ENCODE measurements at regions not wholly inside any gene's neighbourhood (a gene's known extent, or its start where the extent isn't known, plus 50 kb on each side); places are given as distances from the start of the nearest gene placed in this dataset.
"Not testable (repeated sequence)": the region's sequence is repeated elsewhere in the genome, so short reads cannot be mapped to it uniquely, and the experiment has no call there.

DNA sequence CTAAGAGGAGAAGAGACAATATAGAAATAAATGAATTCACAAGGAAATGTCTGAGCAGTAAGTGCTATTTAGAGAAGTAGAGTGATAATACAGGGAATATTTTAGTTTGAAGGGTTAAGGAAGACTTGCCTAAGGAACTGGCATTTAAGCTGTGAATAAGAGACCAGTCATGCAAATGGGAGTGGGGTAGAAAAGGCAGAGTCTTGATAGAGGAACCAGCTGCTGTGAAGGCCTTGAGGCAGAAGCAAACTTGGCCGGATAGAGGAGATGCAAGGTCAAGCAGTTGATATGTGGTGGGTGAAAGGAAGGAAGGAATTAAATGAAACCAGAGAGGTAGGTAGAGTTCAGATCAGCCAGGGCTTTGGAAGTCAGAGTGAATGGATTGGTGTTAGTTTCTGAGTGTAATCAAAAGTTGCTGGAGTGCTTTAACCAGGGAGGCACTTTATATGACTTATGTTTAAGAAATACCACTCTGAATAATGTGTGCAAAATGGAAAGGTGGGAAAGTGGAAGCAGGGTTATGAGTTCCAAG lies 198.4 kb upstream of the SESN3 start:
- no peak for DNase-seq

DNA sequence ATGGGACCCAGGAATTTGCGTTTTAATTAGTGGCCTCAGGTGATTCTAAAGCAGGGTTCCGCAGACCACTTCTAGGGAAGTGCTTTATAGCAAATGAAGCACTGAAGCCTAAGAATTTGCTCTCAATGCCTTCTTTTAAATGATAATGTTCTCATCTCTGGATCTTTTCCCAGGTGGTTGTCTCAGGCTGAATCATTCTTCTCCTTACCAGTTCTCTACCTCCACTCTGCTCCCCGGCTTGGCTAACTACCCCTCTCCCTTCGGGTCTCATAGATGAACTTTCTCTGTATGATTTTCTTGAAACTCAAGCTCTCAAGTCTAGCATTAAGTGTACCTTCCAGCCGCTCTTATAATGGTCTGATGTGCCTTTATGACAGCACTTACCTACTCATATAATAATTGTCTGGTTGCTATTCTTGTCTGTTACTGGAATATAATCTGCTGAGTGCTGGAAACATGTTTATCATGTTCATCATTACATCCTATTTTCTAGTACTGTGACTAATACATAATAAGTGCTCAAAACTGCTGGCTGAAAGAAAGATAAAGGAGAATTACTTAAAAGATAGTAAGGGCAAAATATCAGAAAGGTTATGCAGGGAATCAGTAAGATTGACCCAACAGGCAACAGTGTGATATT lies 195.9 kb upstream of the SESN3 start:
- no peak for DNase-seq

DNA sequence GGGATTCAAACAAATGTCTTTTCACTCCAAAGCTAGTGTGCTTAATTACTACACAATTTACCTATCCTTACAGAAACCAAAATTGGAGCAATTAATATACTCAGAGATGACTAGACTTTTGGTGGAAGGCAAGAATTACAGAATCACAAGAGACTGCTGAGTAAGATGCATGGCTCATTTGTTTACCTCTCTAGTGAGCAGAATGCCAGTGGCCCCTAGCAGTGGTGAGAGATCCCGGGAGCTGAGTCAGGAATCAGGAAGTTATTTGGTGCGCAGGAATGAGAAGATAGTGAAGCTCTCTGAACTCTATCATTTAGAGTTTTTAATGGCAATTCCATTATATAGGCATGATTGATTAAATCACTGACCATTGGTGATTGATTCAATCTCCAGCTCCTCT lies 188.9 kb upstream of the SESN3 start:
- DNase-seq = no peak

DNA sequence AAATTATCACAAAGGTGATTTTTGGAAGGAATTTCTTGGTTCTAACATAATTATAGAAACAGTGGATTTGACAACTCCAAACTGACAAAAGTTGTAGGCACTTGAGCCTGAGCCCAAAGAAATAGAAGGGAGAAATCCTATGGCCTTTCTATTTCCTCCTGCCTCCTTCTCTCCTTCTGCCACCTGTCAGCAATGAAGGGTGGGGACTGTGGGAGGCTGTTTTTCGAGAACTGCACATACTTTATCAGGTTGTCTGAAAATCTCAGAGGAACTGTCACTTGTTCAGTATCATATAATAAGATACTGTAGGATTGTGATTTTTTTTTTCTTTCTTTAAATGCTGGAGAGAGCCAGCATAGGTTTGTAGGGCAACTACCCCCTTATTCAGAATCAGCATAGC lies 187.9 kb upstream of the SESN3 start:
- DNase-seq = no peak

DNA sequence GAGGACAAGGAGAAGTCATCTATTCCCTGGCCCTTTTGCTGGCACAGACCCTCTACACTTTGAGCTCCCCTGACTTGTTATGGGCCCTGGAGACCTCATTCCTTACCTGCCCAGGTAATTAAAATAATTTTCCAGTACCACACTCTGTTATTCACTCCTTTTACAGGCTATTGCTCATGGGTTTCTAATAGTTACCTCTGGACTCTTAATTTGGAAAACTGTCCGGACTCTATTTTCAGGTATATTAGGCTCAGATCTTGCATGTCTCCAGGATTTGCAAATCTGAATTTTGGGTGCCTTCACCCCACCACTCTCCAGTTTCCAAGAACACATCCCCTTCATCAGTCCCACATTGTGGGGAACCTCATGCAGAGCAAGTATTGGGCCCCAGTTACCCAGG lies 186.8 kb upstream of the SESN3 start:
- no peak for DNase-seq

DNA sequence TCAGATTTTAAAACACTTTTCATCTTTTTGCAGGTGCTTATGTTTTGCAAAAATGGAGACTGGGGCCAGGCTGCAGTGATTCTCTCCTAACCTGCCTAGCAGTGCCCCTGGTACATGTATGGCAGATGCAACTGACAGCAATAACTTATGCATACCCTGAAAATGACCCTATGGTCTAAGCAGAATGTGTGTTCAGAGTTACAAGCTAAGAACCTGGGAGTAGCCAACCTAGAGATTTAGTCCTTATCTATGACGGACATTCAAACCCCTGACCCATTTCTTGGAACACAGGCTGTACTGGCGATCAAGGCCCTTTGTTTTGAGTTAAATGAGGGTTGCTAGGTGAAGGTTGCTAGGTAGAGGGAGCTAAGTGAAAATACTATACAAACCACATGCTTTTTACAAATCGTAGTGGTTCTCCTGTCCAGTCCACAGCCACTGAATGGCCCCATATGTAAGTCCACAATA lies 184.9 kb upstream of the SESN3 start:
- DNase-seq = no peak

DNA sequence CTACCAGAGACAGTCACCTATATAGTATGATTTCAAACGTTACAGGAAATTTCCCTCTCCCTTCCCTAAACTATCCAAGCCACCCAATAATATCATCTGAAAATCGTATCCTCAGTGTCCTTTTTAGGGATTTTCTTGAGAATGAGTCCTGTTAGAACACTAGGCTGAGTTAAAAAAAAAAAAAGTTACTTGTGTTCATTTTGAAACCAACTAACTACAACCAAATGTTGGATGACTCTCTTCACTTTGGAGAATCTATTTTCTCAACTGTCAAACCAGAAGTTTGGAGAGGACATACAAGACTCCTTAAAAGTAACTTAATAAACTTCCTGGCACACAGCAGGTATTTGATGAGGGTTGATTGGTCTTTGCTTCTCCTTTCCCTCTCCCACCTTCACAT lies 183.2 kb upstream of the SESN3 start:
- no peak for DNase-seq

DNA sequence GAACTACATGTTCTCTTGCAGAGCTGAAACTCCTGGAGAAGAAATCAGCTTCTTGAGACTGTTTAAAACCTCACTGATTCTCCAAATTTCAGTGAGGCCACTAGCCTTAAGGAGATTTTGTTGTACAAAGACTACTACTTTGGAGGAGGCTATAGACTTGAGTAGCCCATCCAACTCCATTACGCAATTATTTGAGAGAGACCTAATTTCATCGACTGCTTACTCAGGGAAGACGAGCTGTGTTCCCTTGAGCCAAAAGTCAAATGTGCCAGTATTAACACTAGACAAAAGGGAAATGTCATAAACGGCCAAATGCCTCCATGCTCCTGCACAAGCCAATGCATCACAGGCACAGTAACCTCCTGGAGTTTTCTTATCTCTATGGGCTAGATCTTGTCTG lies 182.8 kb upstream of the SESN3 start:
- DNase-seq = no peak

DNA sequence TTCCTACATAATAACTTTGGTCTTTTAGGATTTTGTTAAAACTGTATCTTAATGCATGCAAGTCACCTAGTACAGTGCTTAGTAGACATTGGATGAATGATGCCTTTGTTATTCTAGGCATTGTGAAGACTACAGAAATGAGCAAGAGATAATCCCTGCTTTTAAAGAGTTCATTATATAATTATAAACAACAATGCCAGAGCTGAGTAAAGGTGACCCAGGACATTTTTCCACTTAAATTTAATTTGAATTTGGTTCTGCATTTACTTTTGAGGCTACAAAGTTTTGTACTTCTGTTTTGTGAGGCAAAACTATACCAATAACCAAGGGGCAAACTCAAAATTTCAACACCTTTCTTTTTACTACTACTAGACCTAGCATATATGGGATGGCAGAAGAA lies 182.0 kb upstream of the SESN3 start:
- no peak for DNase-seq

DNA sequence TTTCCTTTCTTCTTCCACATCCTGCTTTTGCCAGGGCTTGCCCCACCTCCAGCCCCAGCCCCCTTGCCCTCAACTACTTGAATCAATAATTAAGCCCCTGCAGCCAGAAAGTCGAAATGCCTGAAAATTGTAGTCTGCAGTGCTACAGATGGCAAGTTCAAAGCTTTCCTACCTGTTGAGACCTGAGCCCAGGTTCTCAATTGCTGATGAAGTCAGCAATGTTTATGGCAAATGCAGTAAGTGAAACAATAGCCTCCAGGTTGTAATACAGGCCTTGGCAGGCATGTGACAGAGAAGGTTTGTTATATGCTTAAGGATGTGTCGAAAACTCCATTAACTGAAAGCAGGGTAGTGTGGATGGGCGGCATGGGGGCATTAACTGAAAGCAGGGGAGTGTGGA lies 181.1 kb upstream of the SESN3 start:
- no peak for DNase-seq

DNA sequence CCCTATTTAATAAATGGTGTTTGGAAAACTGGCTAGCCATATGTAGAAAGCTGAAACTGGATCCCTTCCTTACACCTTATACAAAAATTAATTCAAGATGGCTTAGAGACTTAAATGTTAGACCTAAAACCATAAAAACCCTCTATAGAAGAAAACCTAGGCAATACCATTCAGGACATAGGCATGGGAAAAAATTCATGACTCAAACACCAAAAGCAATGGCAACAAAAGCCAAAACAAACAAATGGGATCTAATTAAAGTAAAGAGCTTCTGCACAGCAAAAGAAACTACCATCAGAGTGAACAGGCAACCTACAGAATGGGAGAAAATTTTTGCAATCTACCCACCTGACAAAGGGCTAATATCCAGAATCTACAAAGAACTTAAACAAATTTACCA lies 179.7 kb upstream of the SESN3 start:
- DNase-seq = not testable (repeated sequence)

DNA sequence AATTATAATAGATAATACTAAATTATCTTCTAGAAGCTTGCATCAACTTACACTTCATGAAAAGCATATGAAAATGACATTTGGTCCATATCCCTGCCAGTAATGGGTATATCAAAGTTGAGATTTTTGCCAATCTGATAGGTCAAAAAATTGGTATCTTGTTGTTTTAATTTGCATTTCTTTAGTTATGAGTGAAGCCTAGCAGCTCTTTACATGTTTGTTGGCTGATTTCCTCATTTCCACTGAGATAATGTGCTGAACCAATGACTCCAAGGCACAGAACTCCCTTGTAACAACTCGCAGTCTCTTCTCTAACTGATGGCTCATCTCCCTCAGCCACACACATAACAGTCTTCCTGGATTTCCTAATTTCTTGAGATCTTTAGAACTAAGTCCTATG lies 175.3 kb upstream of the SESN3 start:
- DNase-seq = no peak

DNA sequence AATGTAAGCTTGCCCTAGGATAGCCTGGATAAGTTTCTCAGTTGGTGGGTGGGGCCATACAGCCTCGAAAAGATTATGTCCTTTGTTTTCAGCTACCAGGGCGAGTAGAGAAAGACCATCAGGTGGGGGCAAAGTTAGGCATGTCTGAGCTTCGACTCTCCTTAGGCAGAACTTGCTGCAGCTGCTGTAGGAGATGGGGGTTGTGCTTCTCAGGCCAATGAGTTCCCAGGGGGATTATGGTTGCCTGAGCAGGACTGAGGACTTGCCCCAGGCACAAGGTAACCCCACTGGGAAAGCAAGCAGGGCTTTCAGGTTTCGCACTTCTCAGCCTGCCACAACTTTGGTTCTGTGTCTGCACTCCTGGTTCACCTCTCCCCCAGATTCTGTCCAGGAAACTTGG lies 173.4 kb upstream of the SESN3 start:
- no peak for DNase-seq

DNA sequence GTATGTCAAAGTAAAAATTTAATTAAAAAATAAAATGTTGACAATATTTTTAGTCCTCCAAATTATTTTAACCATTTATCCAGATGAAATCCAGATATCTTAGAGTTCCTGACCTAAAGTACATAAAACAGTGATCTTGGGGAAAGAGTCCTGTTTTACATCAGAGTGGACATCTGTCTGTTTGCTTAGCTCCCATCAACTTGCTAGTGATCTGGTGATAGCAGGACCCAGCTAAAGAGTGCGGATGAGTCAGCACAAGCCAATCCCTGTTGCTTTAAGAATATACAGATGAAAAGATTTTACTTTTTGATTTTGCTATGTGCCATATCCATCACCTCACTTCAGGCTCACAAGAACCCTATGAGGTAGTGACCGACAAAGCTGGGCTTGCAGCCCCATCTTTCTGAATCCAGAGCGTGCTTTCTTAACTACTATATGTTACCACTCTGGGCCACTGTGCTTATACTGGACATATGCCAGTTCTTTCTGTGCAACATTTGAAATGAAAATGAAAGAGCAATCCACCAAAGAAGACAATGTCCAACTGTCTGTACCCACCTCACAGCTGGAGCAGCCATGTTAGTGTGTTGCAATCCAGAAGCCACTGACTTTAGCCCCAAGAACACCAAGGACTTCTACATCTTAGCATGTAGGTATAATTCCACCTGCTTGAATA lies 167.6 kb upstream of the SESN3 start:
- DNase-seq = no peak

DNA sequence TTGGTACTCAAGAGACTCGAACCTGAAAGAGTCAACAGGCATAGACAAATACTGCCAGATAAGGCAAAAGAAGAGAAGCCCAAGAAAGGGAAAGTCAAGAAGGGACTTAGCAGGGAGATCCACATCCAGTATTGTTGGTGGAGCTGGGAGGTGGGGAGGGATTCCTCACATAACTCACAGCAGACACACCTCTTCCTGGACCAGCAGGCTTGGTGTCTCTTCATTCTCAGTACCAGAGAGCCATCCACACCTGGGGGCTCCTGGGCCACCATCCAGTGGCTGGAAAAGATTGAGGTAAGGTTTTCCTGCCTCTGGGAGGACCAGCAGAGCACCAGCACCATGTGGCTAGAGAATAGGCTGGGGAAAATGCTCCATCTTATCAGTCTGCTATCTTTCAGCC lies 161.6 kb upstream of the SESN3 start:
- no peak for DNase-seq

DNA sequence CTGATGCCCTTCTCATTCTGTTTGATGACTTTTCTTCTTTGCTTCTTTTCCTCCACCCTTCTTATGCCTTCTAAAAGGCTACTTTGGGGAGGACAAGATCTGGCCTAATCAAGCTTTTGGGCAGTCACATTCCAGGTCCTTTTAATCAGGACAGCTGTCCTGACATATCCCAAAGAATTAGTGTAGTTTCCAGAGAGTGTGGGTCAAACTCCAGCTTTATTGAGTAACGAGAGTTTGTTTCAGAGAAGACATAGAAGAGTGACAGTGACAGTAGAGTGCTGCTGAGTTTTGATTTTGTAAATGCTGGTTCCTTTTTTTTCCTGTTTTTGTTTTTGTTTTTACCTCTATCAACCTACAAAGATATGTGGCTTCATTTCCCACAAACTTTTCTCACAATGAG lies 158.4 kb upstream of the SESN3 start:
- DNase-seq = no peak

DNA sequence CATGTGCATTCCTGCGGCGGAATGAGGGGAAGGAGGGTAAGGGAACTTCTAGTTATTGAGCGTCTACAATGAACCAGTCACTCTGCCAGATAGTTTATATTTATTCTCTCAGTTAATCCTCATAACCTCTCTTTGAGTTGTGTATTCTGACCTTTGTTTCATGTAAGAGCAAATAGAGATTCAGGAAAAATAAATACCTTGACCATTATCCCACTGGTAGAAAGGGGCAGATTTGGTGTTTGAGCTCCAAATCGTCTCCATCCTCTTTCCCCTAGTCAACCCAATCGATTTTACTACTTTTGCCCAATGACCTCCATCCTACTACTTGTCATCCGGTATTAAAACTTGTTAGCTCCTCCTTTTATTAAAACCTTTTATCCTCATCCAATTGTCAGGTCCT lies 157.1 kb upstream of the SESN3 start:
- DNase-seq = no peak

DNA sequence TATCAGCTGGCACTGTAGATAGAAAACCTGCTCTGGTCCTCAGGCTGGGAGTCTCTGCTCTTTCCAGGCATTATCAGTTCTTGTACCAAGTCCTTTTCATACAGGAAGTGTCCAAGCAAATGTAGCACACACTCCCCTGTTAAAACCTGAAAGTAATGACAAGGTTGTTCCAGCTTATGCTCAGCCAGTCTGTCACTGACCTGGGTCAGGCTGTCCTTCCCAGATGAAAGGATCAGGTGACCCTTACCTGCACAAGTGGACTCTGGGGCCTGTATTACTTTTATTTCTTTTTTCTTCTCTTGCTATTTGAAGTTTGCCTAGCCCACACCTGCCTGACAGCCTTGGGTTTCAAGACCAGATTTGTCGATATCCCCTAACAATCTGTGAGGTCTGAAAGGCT lies 156.3 kb upstream of the SESN3 start:
- no peak for DNase-seq

DNA sequence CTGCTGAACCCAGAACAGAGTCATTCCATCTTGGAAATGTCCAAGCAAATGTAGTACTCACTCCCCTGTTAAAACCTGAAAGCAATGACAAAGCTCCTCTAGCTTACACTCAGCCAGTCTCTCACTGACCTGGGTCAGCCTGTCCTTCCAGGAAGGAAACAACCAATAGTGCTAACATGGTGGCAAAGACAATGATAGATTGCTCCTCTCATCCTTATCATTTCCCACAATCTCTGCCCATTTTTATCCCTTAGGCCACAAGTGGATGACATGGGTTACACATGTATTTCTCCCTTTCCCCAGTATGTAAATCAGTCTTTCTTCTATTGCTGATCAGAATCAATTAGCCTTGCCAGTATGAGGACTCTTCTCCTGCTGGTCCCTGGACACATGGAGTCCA lies 154.6 kb upstream of the SESN3 start:
- DNase-seq = no peak

DNA sequence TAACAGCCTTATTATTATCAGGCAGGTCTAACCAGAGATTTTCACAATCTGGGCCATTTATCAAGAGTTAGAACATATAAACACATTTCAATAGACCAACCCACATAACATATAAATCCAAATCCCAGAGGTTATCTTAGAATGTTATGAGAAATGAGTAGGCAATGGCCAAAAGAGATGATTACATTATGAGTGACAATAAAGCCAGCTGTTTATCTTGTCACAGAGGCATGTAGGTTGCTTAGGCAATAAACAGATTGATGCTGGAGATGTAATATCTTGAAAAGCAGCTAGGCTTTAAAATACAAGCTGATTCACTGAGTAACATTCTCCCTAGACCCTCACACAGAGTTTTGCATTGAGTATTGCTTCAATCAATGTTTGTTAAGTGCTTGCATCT lies 148.5 kb upstream of the SESN3 start:
- no peak for DNase-seq

DNA sequence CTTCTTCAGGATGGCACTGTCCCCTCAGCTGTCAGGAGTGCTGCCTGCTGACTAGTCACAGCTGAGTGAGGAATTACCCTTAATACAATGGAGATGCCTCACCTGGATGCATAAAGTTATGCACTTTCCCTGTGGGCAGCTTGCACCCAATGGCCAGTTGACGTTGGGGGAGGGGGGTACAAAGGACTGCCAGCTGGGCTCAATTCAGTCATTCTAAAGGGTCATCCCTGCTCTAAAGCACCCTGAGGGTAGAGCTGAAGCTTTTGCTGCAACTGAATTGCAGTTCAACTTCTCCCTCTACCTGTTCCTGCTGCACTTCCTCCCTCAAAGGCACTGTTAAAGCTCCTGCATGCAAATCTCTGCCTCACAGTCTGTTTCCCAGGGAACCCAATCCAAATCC lies 147.8 kb upstream of the SESN3 start:
- no peak for DNase-seq

DNA sequence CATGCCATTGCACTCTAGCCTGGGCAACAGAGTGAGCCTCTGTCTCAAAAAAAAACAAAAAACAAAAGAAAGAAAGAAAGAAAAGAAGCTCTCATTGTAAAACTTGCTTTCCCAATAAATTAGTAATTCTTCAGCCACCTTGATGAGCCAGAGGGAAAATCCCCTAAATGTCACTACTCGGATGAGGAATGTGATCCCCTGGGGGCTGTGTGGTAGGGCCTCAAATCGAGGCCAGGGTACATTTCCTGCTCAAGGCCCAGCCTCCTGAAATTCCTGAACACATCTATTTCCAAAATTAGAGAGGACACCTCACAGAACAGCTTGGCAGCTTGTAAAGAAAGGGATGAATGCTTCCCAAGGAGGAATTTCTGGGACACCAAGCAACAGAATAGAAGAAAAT lies 147.1 kb upstream of the SESN3 start:
- no peak for DNase-seq

DNA sequence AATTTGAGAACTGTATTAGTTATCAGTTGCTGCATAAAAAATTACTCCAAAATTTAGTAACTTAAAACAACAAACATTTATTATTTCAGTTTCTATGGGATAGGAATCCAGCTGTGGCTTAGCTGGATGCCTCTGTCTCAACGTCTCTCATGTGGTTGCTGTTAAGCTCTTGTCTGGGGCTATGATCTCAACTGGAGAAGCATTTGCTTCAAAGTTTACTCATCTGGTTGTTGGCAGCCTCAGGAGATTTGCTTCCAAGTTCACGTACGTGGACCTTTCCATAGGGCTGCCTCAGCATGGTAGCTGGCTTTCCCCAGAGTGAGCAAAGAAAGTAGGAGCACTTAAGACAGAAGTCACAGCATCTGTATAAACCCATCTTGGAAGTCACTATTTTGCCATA lies 144.9 kb upstream of the SESN3 start:
- no peak for DNase-seq

DNA sequence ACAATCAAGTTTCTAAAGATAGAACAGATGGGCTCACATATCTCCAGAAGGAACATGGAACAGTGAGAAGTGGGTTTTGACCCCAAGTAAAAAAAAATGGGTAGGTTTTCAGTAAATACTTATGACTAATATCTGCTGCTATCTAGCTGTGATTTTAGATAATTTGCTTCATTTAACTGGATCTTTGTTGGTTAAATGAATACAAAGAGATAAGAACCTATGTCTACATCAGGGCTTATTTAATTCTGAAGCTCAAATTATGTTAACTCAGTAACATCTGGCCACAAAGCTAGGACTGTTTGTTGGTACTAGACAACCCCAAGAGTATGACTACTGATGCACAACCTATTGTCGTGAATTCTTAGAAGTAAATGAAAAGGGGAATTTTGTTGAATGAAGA lies 144.4 kb upstream of the SESN3 start:
- DNase-seq = no peak

DNA sequence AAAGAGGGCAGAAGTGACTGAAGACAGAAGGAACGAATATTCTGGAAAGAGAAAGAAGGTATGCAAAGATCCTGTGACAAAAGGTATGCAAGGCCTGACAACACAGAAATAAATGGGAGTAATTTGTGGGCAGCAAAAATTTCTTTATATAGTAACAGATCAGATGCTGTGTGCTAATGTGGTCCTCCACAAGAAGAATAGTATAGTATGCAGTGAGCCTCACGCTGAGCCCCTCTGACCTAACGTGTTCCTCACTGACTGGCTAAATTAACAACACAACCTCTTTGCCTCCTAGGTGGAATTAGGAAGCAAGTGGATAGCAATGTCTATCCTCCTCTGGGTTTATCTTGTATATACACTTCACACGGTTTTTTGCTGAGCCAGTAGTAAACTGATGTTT lies 143.1 kb upstream of the SESN3 start:
- DNase-seq = no peak

Data from activated CD4-positive, alpha-beta T cell treated with anti-CD3 and anti-CD28 coated beads, Interleukin-2, amount 50 U/mL, for 1 hour (primary cell).